ENCODE measurements at regions not wholly inside any gene's neighbourhood (a gene's known extent, or its start where the extent isn't known, plus 50 kb on each side); places are given as distances from the start of the nearest gene placed in this dataset.

- H3K27ac ChIP-seq (ENCODE audit: low read depth, low read length) = no peak overlapping the region
- no peak overlapping the region for H3K9ac ChIP-seq (ENCODE audit: low read length in 5 of 5)
- H3K36me3 ChIP-seq (ENCODE audit: control insufficient read depth in 5 of 5, insufficient read depth in 5 of 5, low read length in 5 of 5) = no peaks in the 10 kb centered on the region
- H3K4me1 ChIP-seq (ENCODE audit: control insufficient read depth in 5 of 5, insufficient read depth in 5 of 5, low read length in 5 of 5) = peaks cover 0 to 14% (median 0%) of the 10 kb centered on the region in 5 donors
- H3K9me3 ChIP-seq (ENCODE audit: control insufficient read depth in 5 of 5, low read length in 5 of 5) = no peaks in the 10 kb centered on the region
- no peaks in the 10 kb centered on the region for H3K27me3 ChIP-seq (ENCODE audit: control insufficient read depth in 5 of 5, insufficient read depth in 4 of 5, low read length in 5 of 5)
- no peak overlapping the region for H3K4me3 ChIP-seq (ENCODE audit: low read depth in 1 of 5, low read length in 5 of 5)
Measured at GRCh38 chr11:42651621-42652020, 660.2 kb upstream of the API5 start.

GRCh38 chr11:42657169-42657568, 654.6 kb upstream of the API5 start:
- no peak overlapping the region for H3K27ac ChIP-seq (ENCODE audit: low read depth, low read length)
- H3K9ac ChIP-seq (ENCODE audit: low read length in 5 of 5) = no peak overlapping the region
- H3K27me3 ChIP-seq (ENCODE audit: control insufficient read depth in 5 of 5, insufficient read depth in 4 of 5, low read length in 5 of 5) = no peaks in the 10 kb centered on the region
- H3K4me1 ChIP-seq (ENCODE audit: control insufficient read depth in 5 of 5, insufficient read depth in 5 of 5, low read length in 5 of 5) = no peaks in the 10 kb centered on the region
- H3K9me3 ChIP-seq (ENCODE audit: control insufficient read depth in 5 of 5, low read length in 5 of 5) = no peaks in the 10 kb centered on the region
- H3K36me3 ChIP-seq (ENCODE audit: control insufficient read depth in 5 of 5, insufficient read depth in 5 of 5, low read length in 5 of 5) = no peaks in the 10 kb centered on the region
- H3K4me3 ChIP-seq (ENCODE audit: low read depth in 1 of 5, low read length in 5 of 5) = no peak overlapping the region

GRCh38 chr11:42661942-42662341, 649.9 kb upstream of the API5 start:
- Histone ChIP-seq H3K4me3 (ENCODE audit: low read depth in 1 of 5, low read length in 5 of 5) (no peak overlapping the region), H3K9me3 (ENCODE audit: control insufficient read depth in 5 of 5, low read length in 5 of 5) (no peaks in the 10 kb centered on the region), H3K9ac (ENCODE audit: low read length in 5 of 5) (no peak overlapping the region), H3K27ac (ENCODE audit: low read depth, low read length) (no peak overlapping the region), H3K27me3 (ENCODE audit: control insufficient read depth in 5 of 5, insufficient read depth in 4 of 5, low read length in 5 of 5) (no peaks in the 10 kb centered on the region), H3K36me3 (ENCODE audit: control insufficient read depth in 5 of 5, insufficient read depth in 5 of 5, low read length in 5 of 5) (no peaks in the 10 kb centered on the region), H3K4me1 (ENCODE audit: control insufficient read depth in 5 of 5, insufficient read depth in 5 of 5, low read length in 5 of 5) (no peaks in the 10 kb centered on the region)

- Histone ChIP-seq H3K4me3 (ENCODE audit: low read depth in 1 of 5, low read length in 5 of 5) (no peak overlapping the region), H3K27ac (ENCODE audit: low read depth, low read length) (no peak overlapping the region), H3K9me3 (ENCODE audit: control insufficient read depth in 5 of 5, low read length in 5 of 5) (peaks cover 0 to 8% (median 0%) of the 10 kb centered on the region in 5 donors), H3K4me1 (ENCODE audit: control insufficient read depth in 5 of 5, insufficient read depth in 5 of 5, low read length in 5 of 5) (no peaks in the 10 kb centered on the region), H3K27me3 (ENCODE audit: control insufficient read depth in 5 of 5, insufficient read depth in 4 of 5, low read length in 5 of 5) (no peaks in the 10 kb centered on the region), H3K9ac (ENCODE audit: low read length in 5 of 5) (no peak overlapping the region), H3K36me3 (ENCODE audit: control insufficient read depth in 5 of 5, insufficient read depth in 5 of 5, low read length in 5 of 5) (no peaks in the 10 kb centered on the region)
Measured at GRCh38 chr11:42669248-42669976, 642.4 kb upstream of the API5 start.

- no peaks in the 10 kb centered on the region for H3K27me3 ChIP-seq (ENCODE audit: control insufficient read depth in 5 of 5, insufficient read depth in 4 of 5, low read length in 5 of 5)
- H3K4me1 ChIP-seq (ENCODE audit: control insufficient read depth in 5 of 5, insufficient read depth in 5 of 5, low read length in 5 of 5) = no peaks in the 10 kb centered on the region
- peaks cover 0 to 8% (median 0%) of the 10 kb centered on the region in 5 donors for H3K9me3 ChIP-seq (ENCODE audit: control insufficient read depth in 5 of 5, low read length in 5 of 5)
- no peak overlapping the region for H3K9ac ChIP-seq (ENCODE audit: low read length in 5 of 5)
- no peaks in the 10 kb centered on the region for H3K36me3 ChIP-seq (ENCODE audit: control insufficient read depth in 5 of 5, insufficient read depth in 5 of 5, low read length in 5 of 5)
- H3K4me3 ChIP-seq (ENCODE audit: low read depth in 1 of 5, low read length in 5 of 5) = no peak overlapping the region
- no peak overlapping the region for H3K27ac ChIP-seq (ENCODE audit: low read depth, low read length)
Measured at GRCh38 chr11:42674436-42674835, 637.4 kb upstream of the API5 start.

- Histone ChIP-seq H3K9ac (ENCODE audit: low read length in 5 of 5) (no peak overlapping the region), H3K9me3 (ENCODE audit: control insufficient read depth in 5 of 5, low read length in 5 of 5) (no peaks in the 10 kb centered on the region), H3K27me3 (ENCODE audit: control insufficient read depth in 5 of 5, insufficient read depth in 4 of 5, low read length in 5 of 5) (no peaks in the 10 kb centered on the region), H3K4me3 (ENCODE audit: low read depth in 1 of 5, low read length in 5 of 5) (no peak overlapping the region), H3K4me1 (ENCODE audit: control insufficient read depth in 5 of 5, insufficient read depth in 5 of 5, low read length in 5 of 5) (no peaks in the 10 kb centered on the region), H3K27ac (ENCODE audit: low read depth, low read length) (no peak overlapping the region), H3K36me3 (ENCODE audit: control insufficient read depth in 5 of 5, insufficient read depth in 5 of 5, low read length in 5 of 5) (no peaks in the 10 kb centered on the region)
Measured at GRCh38 chr11:42707541-42707940, 604.3 kb upstream of the API5 start.

GRCh38 chr11:42709216-42709615, 602.6 kb upstream of the API5 start:
- no peaks in the 10 kb centered on the region for H3K9me3 ChIP-seq (ENCODE audit: control insufficient read depth in 5 of 5, low read length in 5 of 5)
- no peak overlapping the region for H3K27ac ChIP-seq (ENCODE audit: low read depth, low read length)
- H3K27me3 ChIP-seq (ENCODE audit: control insufficient read depth in 5 of 5, insufficient read depth in 4 of 5, low read length in 5 of 5) = no peaks in the 10 kb centered on the region
- H3K9ac ChIP-seq (ENCODE audit: low read length in 5 of 5) = no peak overlapping the region
- H3K36me3 ChIP-seq (ENCODE audit: control insufficient read depth in 5 of 5, insufficient read depth in 5 of 5, low read length in 5 of 5) = no peaks in the 10 kb centered on the region
- H3K4me1 ChIP-seq (ENCODE audit: control insufficient read depth in 5 of 5, insufficient read depth in 5 of 5, low read length in 5 of 5) = no peaks in the 10 kb centered on the region
- no peak overlapping the region for H3K4me3 ChIP-seq (ENCODE audit: low read depth in 1 of 5, low read length in 5 of 5)

- no peak overlapping the region for H3K4me3 ChIP-seq (ENCODE audit: low read depth in 1 of 5, low read length in 5 of 5)
- H3K9ac ChIP-seq (ENCODE audit: low read length in 5 of 5) = no peak overlapping the region
- no peaks in the 10 kb centered on the region for H3K4me1 ChIP-seq (ENCODE audit: control insufficient read depth in 5 of 5, insufficient read depth in 5 of 5, low read length in 5 of 5)
- H3K36me3 ChIP-seq (ENCODE audit: control insufficient read depth in 5 of 5, insufficient read depth in 5 of 5, low read length in 5 of 5) = no peaks in the 10 kb centered on the region
- H3K9me3 ChIP-seq (ENCODE audit: control insufficient read depth in 5 of 5, low read length in 5 of 5) = no peaks in the 10 kb centered on the region
- H3K27ac ChIP-seq (ENCODE audit: low read depth, low read length) = no peak overlapping the region
- no peaks in the 10 kb centered on the region for H3K27me3 ChIP-seq (ENCODE audit: control insufficient read depth in 5 of 5, insufficient read depth in 4 of 5, low read length in 5 of 5)
Measured at GRCh38 chr11:42713279-42713678, 598.5 kb upstream of the API5 start.

- Histone ChIP-seq H3K9ac (ENCODE audit: low read length in 5 of 5) (no peak overlapping the region), H3K27me3 (ENCODE audit: control insufficient read depth in 5 of 5, insufficient read depth in 4 of 5, low read length in 5 of 5) (no peaks in the 10 kb centered on the region), H3K27ac (ENCODE audit: low read depth, low read length) (no peak overlapping the region), H3K36me3 (ENCODE audit: control insufficient read depth in 5 of 5, insufficient read depth in 5 of 5, low read length in 5 of 5) (no peaks in the 10 kb centered on the region), H3K4me1 (ENCODE audit: control insufficient read depth in 5 of 5, insufficient read depth in 5 of 5, low read length in 5 of 5) (no peaks in the 10 kb centered on the region), H3K9me3 (ENCODE audit: control insufficient read depth in 5 of 5, low read length in 5 of 5) (no peaks in the 10 kb centered on the region), H3K4me3 (ENCODE audit: low read depth in 1 of 5, low read length in 5 of 5) (no peak overlapping the region)
Measured at GRCh38 chr11:42713753-42714152, 598.0 kb upstream of the API5 start.

- H3K27me3 ChIP-seq (ENCODE audit: control insufficient read depth in 5 of 5, insufficient read depth in 4 of 5, low read length in 5 of 5) = no peaks in the 10 kb centered on the region
- no peaks in the 10 kb centered on the region for H3K36me3 ChIP-seq (ENCODE audit: control insufficient read depth in 5 of 5, insufficient read depth in 5 of 5, low read length in 5 of 5)
- H3K4me1 ChIP-seq (ENCODE audit: control insufficient read depth in 5 of 5, insufficient read depth in 5 of 5, low read length in 5 of 5) = no peaks in the 10 kb centered on the region
- H3K27ac ChIP-seq (ENCODE audit: low read depth, low read length) = no peak overlapping the region
- no peak overlapping the region for H3K9ac ChIP-seq (ENCODE audit: low read length in 5 of 5)
- no peaks in the 10 kb centered on the region for H3K9me3 ChIP-seq (ENCODE audit: control insufficient read depth in 5 of 5, low read length in 5 of 5)
- no peak overlapping the region for H3K4me3 ChIP-seq (ENCODE audit: low read depth in 1 of 5, low read length in 5 of 5)
Measured at GRCh38 chr11:42720716-42721563, 590.9 kb upstream of the API5 start.
